GM12878 (cell line): ENCODE measurements at regions not wholly inside any gene's neighbourhood (a gene's known extent, or its start where the extent isn't known, plus 50 kb on each side); places are given as distances from the start of the nearest gene placed in this dataset.

Experiments used
- ATAC-seq: fragments of 200-7000 bp; cut with Tn5 transposase; 3 replicates; pipeline ENCODE4 v1.9.1; 2020; ENCODE audit warnings: mild to moderate bottlenecking, moderate library complexity
- BruUV-seq: library from RNA; stranded (reverse); fragments of 400-500 nt; replicated peaks from 2 replicates; lab custom pipeline; 2021; lab: Mats Ljungman, UMichigan
- CTCF ChIA-PET: fragments of 300-600 bp; sonication (Branson Sonifier 250); formaldehyde crosslinking; extraction: SDS; loops from one replicate; lab custom pipeline; 2021; ENCODE audit warnings: inconsistent platforms; lab: Yijun Ruan, JAX
- POLR2A ChIA-PET: fragments of 350-600 bp; formaldehyde crosslinking; extraction: SDS; loops from one replicate; lab custom pipeline; 2021; ENCODE audit warnings: inconsistent platforms; lab: Charles Lee
- RAD21 ChIA-PET: fragments of 300-600 bp; sonication (Branson Sonifier 250); formaldehyde crosslinking; loops from one replicate; lab custom pipeline; 2023; ENCODE audit warnings: antibody characterized with exemption; ENCODE audit not compliant: unreplicated experiment; lab: Charles Lee
- SMC1A ChIA-PET: fragments of 300-600 bp; sonication (Branson Sonifier 250); formaldehyde crosslinking; loops from one replicate; lab custom pipeline; 2023; ENCODE audit not compliant: unreplicated experiment, uncharacterized antibody; lab: Charles Lee
- DNase-seq: peaks from one replicate; pipeline ENCODE4 v3.0.0-alpha.2; 2011; ENCODE audit warnings: low read depth, low spot score
- FAIRE-seq: peaks from 3 replicates; lab custom pipeline; 2011; peaks lifted over from hg19 to GRCh38; lab: Jason Lieb, UNC
- H2AFZ ChIP-seq: 2 replicates; pipeline ENCODE4 v1.6.0; 2011; ENCODE audit warnings: low read depth, low read length, control low read depth; ENCODE audit not compliant: control insufficient read depth
- H3K27ac ChIP-seq: 2 replicates; pipeline ENCODE4 v1.5.1; 2011; ENCODE audit warnings: control low read depth; ENCODE audit not compliant: control insufficient read depth, insufficient read depth
- H3K27me3 ChIP-seq, 2 experiments: replicated peaks in 1 of 2; 2 replicates each; pipeline versions ENCODE4 v1.6.0 to v1.6.1; 2011; ENCODE audit warnings: low read length in 1 of 2; ENCODE audit not compliant: control insufficient read depth in 2 of 2, insufficient read depth in 2 of 2
- H3K36me3 ChIP-seq, 2 experiments: 2 replicates each; pipeline ENCODE4 v1.5.1; 2011; ENCODE audit warnings: low read length in 1 of 2; ENCODE audit not compliant: control insufficient read depth in 2 of 2, insufficient read depth in 2 of 2
- H3K4me1 ChIP-seq: 2 replicates; pipeline ENCODE4 v1.6.1; 2011; ENCODE audit warnings: mild to moderate bottlenecking, low read length, moderate library complexity, mixed read lengths; ENCODE audit not compliant: control insufficient read depth, insufficient read depth
- H3K4me2 ChIP-seq: 2 replicates; pipeline ENCODE4 v1.6.0; 2011; ENCODE audit warnings: control low read depth; ENCODE audit not compliant: control insufficient read depth, insufficient read depth
- H3K4me3 ChIP-seq: fragments of 200-600 bp; sonication (generic); 2 replicates; pipeline ENCODE4 v1.5.1; 2016
- H3K79me2 ChIP-seq: 2 replicates; pipeline ENCODE4 v1.6.0; 2011; ENCODE audit warnings: low read length; ENCODE audit not compliant: control insufficient read depth, insufficient read depth
- H3K9ac ChIP-seq: 2 replicates; pipeline ENCODE4 v1.8.0; 2011; ENCODE audit warnings: low read length, control low read depth, mixed read lengths; ENCODE audit not compliant: control insufficient read depth, insufficient read depth
- H3K9me3 ChIP-seq: replicated peaks from 3 replicates; pipeline ENCODE4 v1.5.1; 2011; ENCODE audit warnings: mild to moderate bottlenecking, low read length; ENCODE audit not compliant: control insufficient read depth, insufficient read depth
- H4K20me1 ChIP-seq: 2 replicates; pipeline ENCODE4 v1.6.0; 2011; ENCODE audit not compliant: control insufficient read depth, insufficient read depth
- BACH1 ChIP-seq: fragments of 450-650 bp; IDR thresholded peaks from 2 replicates; pipeline ENCODE4 v1.6.1; 2017; ENCODE audit warnings: mild to moderate bottlenecking, borderline replicate concordance
- BCL11A ChIP-seq: IDR thresholded peaks from 2 replicates; pipeline ENCODE4 v1.6.1; 2011; ENCODE audit warnings: low read depth, low read length
- BHLHE40 ChIP-seq, 2 experiments: fragments of 450-650 bp in 1 of 2; IDR thresholded peaks; 2 replicates each; pipeline ENCODE4 v1.6.1; 2011 to 2017; ENCODE audit warnings: low read depth in 2 of 2, borderline replicate concordance in 1 of 2, improper control_type of control experiment in 1 of 2, low read length in 1 of 2, mild to moderate bottlenecking in 1 of 2
- FOXK2 ChIP-seq: fragments of 450-650 bp; IDR thresholded peaks from 2 replicates; pipeline ENCODE4 v1.6.1; 2017; ENCODE audit warnings: mild to moderate bottlenecking, moderate library complexity
- HDAC6 ChIP-seq: fragments of 200-600 bp; sonication (generic); IDR thresholded peaks from one replicate; pipeline ENCODE4 v1.8.0; 2017; ENCODE audit warnings: antibody characterized with exemption; ENCODE audit not compliant: unreplicated experiment
- IRF4 ChIP-seq: IDR thresholded peaks from 2 replicates; pipeline ENCODE4 v1.6.1; 2011; ENCODE audit warnings: low read depth, low read length
- JUNB ChIP-seq: IDR thresholded peaks from 2 replicates; pipeline ENCODE4 v1.6.1; 2016; ENCODE audit warnings: antibody characterized with exemption, mild to moderate bottlenecking
- LARP7 ChIP-seq: fragments of 450-650 bp; IDR thresholded peaks from 2 replicates; pipeline ENCODE4 v1.6.1; 2017; ENCODE audit warnings: mild to moderate bottlenecking
- NFXL1 ChIP-seq: fragments of 450-650 bp; IDR thresholded peaks from 2 replicates; pipeline ENCODE4 v1.6.1; 2017; ENCODE audit warnings: antibody characterized with exemption, mild to moderate bottlenecking, borderline replicate concordance
- RB1 ChIP-seq: fragments of 450-650 bp; formaldehyde crosslinking; IDR thresholded peaks from 2 replicates; pipeline ENCODE4 v1.6.1; 2017; ENCODE audit warnings: mild to moderate bottlenecking, borderline replicate concordance
- RELA ChIP-seq: fragments of 450-650 bp; IDR thresholded peaks from 2 replicates; pipeline ENCODE4 v1.8.0; 2014; ENCODE audit warnings: borderline replicate concordance; ENCODE audit not compliant: partially characterized antibody
- RFX5 ChIP-seq: IDR thresholded peaks from 2 replicates; pipeline ENCODE4 v1.6.1; 2011; ENCODE audit warnings: low read depth, low read length, improper control_type of control experiment
- TCF3 ChIP-seq: IDR thresholded peaks from 2 replicates; pipeline ENCODE4 v1.6.1; 2012; ENCODE audit warnings: low read depth, mild to moderate bottlenecking, low read length, borderline replicate concordance; ENCODE audit not compliant: insufficient read depth
- TCF7 ChIP-seq: IDR thresholded peaks from 2 replicates; pipeline ENCODE4 v1.6.1; 2014; ENCODE audit warnings: antibody characterized with exemption, borderline replicate concordance
- WRNIP1 ChIP-seq: IDR thresholded peaks from 2 replicates; pipeline ENCODE4 v1.6.1; 2011; ENCODE audit warnings: low read depth, low read length, improper control_type of control experiment, borderline replicate concordance
- ZBED1 ChIP-seq: IDR thresholded peaks from 2 replicates; pipeline ENCODE4 v1.6.1; 2016; ENCODE audit warnings: borderline replicate concordance
- WGBS: methylation state at CpG from one replicate; pipeline ENCODE4 v1.1.6; 2016; ENCODE audit warnings: low lambda C conversion rate; ENCODE audit not compliant: insufficient replicate concordance, insufficient coverage; ENCODE audit errors: missing lambda C conversion rate; 5-methylcytosine and 5-hydroxymethylcytosine counted together
- in situ Hi-C: fragments of 300-500 bp; cut with MboI; formaldehyde crosslinking; loops from 9 replicates; pipeline ENCODE4 v1.14.3; 2018; ENCODE audit warnings: mixed read lengths
- intact Hi-C: fragments of 100-400 bp; cut with micrococcal nuclease; formaldehyde crosslinking; loops from one replicate; pipeline ENCODE4 v1.14.2; 2022; ENCODE audit not compliant: unreplicated experiment
- TF ChIP-seq, protein P1 (sequence below): fragments of 450-650 bp; conservative IDR thresholded peaks from 2 replicates; pipeline ENCODE4 v1.6.1; 2017; ENCODE audit warnings: mild to moderate bottlenecking, moderate library complexity
- TF ChIP-seq, protein P2 (sequence below): fragments of 150-350 bp; IDR thresholded peaks from 2 replicates; pipeline ENCODE4 v1.6.1; 2016; ENCODE audit warnings: low read depth, low read length

DNA sequence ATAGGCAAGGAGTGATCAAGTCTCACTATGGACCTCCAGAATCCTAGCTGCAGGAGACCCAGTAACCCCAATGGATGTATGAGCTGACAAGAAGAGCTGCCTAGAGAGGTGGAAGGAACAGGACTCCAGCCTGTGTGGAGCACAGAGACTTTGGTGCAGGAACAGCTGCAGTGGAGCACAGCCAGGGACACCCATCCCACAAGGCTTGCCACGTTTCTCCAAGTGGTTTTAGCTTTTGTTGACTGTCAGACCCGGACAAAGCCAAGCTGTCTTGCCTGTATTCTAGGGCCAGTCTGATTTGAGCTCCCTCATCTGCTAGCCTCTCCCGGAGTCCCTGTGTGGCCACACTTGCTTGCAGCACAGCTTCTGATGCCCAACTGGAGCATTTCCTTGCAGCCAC is 224.7 kb downstream of the CHRM2 start:
- 18% methylated on average over 3 of the region's 3 CpGs for WGBS
- Histone ChIP-seq H3K27me3 (no peaks in the 10 kb centered on the region), H3K79me2 (no peaks in the 10 kb centered on the region), H3K4me2 (no peak overlapping the region), H3K9me3 (no peaks in the 10 kb centered on the region), H3K27ac (no peak overlapping the region), H3K36me3 (no peaks in the 10 kb centered on the region), H3K9ac (no peak overlapping the region), H2AFZ (no peak overlapping the region), H3K4me3 (no peak overlapping the region), H3K4me1 (no peaks in the 10 kb centered on the region), H4K20me1 (no peaks in the 10 kb centered on the region)
- BruUV-seq = no TSS peak
- CTCF ChIA-PET = no interaction called here
- in situ Hi-C loops = no loop called here
- FAIRE-seq (no peak), ATAC-seq (no peak), DNase-seq (no peak)
- intact Hi-C loops = no loop called here
- no peak for TF ChIP-seq HDAC6
- TF ChIP-seq TCF7 = no peak
- TF ChIP-seq RB1 = no peak
- TF ChIP-seq BACH1 = no peak
- TF ChIP-seq, protein P1, sequence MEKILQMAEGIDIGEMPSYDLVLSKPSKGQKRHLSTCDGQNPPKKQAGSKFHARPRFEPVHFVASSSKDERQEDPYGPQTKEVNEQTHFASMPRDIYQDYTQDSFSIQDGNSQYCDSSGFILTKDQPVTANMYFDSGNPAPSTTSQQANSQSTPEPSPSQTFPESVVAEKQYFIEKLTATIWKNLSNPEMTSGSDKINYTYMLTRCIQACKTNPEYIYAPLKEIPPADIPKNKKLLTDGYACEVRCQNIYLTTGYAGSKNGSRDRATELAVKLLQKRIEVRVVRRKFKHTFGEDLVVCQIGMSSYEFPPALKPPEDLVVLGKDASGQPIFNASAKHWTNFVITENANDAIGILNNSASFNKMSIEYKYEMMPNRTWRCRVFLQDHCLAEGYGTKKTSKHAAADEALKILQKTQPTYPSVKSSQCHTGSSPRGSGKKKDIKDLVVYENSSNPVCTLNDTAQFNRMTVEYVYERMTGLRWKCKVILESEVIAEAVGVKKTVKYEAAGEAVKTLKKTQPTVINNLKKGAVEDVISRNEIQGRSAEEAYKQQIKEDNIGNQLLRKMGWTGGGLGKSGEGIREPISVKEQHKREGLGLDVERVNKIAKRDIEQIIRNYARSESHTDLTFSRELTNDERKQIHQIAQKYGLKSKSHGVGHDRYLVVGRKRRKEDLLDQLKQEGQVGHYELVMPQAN = no peak
- no peak for TF ChIP-seq WRNIP1
- no peak for TF ChIP-seq LARP7
- no peak for TF ChIP-seq RELA
- no peak for TF ChIP-seq RFX5
- no peak for TF ChIP-seq FOXK2
- TF ChIP-seq NFXL1 = no peak
- no peak for TF ChIP-seq BHLHE40 (IDR thresholded peaks at IDR 0.05; ENCODE audit: borderline replicate concordance in 1 of 2, low read depth in 2 of 2, low read length in 1 of 2)
- TF ChIP-seq, protein P2, sequence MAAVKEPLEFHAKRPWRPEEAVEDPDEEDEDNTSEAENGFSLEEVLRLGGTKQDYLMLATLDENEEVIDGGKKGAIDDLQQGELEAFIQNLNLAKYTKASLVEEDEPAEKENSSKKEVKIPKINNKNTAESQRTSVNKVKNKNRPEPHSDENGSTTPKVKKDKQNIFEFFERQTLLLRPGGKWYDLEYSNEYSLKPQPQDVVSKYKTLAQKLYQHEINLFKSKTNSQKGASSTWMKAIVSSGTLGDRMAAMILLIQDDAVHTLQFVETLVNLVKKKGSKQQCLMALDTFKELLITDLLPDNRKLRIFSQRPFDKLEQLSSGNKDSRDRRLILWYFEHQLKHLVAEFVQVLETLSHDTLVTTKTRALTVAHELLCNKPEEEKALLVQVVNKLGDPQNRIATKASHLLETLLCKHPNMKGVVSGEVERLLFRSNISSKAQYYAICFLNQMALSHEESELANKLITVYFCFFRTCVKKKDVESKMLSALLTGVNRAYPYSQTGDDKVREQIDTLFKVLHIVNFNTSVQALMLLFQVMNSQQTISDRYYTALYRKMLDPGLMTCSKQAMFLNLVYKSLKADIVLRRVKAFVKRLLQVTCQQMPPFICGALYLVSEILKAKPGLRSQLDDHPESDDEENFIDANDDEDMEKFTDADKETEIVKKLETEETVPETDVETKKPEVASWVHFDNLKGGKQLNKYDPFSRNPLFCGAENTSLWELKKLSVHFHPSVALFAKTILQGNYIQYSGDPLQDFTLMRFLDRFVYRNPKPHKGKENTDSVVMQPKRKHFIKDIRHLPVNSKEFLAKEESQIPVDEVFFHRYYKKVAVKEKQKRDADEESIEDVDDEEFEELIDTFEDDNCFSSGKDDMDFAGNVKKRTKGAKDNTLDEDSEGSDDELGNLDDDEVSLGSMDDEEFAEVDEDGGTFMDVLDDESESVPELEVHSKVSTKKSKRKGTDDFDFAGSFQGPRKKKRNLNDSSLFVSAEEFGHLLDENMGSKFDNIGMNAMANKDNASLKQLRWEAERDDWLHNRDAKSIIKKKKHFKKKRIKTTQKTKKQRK = no peak
- TF ChIP-seq ZBED1 = no peak
- TF ChIP-seq IRF4 = no peak
- no peak for TF ChIP-seq JUNB
- no peak for TF ChIP-seq TCF3
- no peak for TF ChIP-seq BCL11A
- SMC1A ChIA-PET = no interaction called here
- RAD21 ChIA-PET = no interaction called here
- POLR2A ChIA-PET = no interaction called here
